ENCODE measurements at regions not wholly inside any gene's neighbourhood (a gene's known extent, or its start where the extent isn't known, plus 50 kb on each side); places are given as distances from the start of the nearest gene placed in this dataset.
A peak's percentile ranks its signal among the peaks of the same experiment; 100 is the strongest.
"Not testable (repeated sequence)": the region's sequence is repeated elsewhere in the genome, so short reads cannot be mapped to it uniquely, and the experiment has no call there.

GRCh38 chr13:84137292-84137691 is 255.0 kb upstream of the SLITRK1 start:
- no peak for TF ChIP-seq POLR2A (IDR thresholded peaks at IDR 0.05; ENCODE audit: low read depth, low read length)
- DNase-seq (ENCODE audit: insufficient read length, low spot score): no peak
- no peak for FAIRE-seq

GRCh38 chr13:84136582-84136981 is 254.3 kb upstream of the SLITRK1 start:
- FAIRE-seq (no peak), DNase-seq (ENCODE audit: insufficient read length, low spot score) (no peak)
- TF ChIP-seq POLR2A (IDR thresholded peaks at IDR 0.05; ENCODE audit: low read depth, low read length): no peak

GRCh38 chr13:84132491-84132890 is 250.2 kb upstream of the SLITRK1 start:
- FAIRE-seq (no peak), DNase-seq (ENCODE audit: insufficient read length, low spot score) (no peak)
- no peak for TF ChIP-seq POLR2A (IDR thresholded peaks at IDR 0.05; ENCODE audit: low read depth, low read length)

GRCh38 chr13:84131249-84131648 is 249.0 kb upstream of the SLITRK1 start:
- no peak for DNase-seq (ENCODE audit: insufficient read length, low spot score)
- no peak for FAIRE-seq
- TF ChIP-seq POLR2A (IDR thresholded peaks at IDR 0.05; ENCODE audit: low read depth, low read length): no peak

- no peak for DNase-seq (ENCODE audit: insufficient read length, low spot score)
- no peak for TF ChIP-seq POLR2A (IDR thresholded peaks at IDR 0.05; ENCODE audit: low read depth, low read length)
- no peak for FAIRE-seq
Measured at GRCh38 chr13:84130495-84131114, 248.3 kb upstream of the SLITRK1 start.

GRCh38 chr13:84129966-84130365 is 247.7 kb upstream of the SLITRK1 start:
- FAIRE-seq: no peak
- TF ChIP-seq POLR2A (IDR thresholded peaks at IDR 0.05; ENCODE audit: low read depth, low read length): no peak
- DNase-seq (ENCODE audit: insufficient read length, low spot score): no peak

- DNase-seq (ENCODE audit: insufficient read length, low spot score): no peak
- FAIRE-seq: no peak
- TF ChIP-seq POLR2A (IDR thresholded peaks at IDR 0.05; ENCODE audit: low read depth, low read length): no peak
Measured at GRCh38 chr13:84127597-84128128, 245.4 kb upstream of the SLITRK1 start.

GRCh38 chr13:84126671-84127171 is 244.4 kb upstream of the SLITRK1 start:
- FAIRE-seq (no peak), DNase-seq (ENCODE audit: insufficient read length, low spot score) (no peak)
- TF ChIP-seq POLR2A (IDR thresholded peaks at IDR 0.05; ENCODE audit: low read depth, low read length): no peak

- TF ChIP-seq POLR2A (IDR thresholded peaks at IDR 0.05; ENCODE audit: low read depth, low read length): no peak
- DNase-seq (ENCODE audit: insufficient read length, low spot score) (no peak), FAIRE-seq (no peak)
Measured at GRCh38 chr13:84121456-84121855, 239.2 kb upstream of the SLITRK1 start.

- FAIRE-seq (no peak), DNase-seq (ENCODE audit: insufficient read length, low spot score) (no peak)
- TF ChIP-seq POLR2A (IDR thresholded peaks at IDR 0.05; ENCODE audit: low read depth, low read length): no peak
Measured at GRCh38 chr13:84118839-84119409, 236.7 kb upstream of the SLITRK1 start.

- TF ChIP-seq POLR2A (IDR thresholded peaks at IDR 0.05; ENCODE audit: low read depth, low read length): no peak
- DNase-seq (ENCODE audit: insufficient read length, low spot score) (no peak), FAIRE-seq (no peak)
Measured at GRCh38 chr13:84098273-84098672, 216.0 kb upstream of the SLITRK1 start.

- no peak for FAIRE-seq
- TF ChIP-seq POLR2A (IDR thresholded peaks at IDR 0.05; ENCODE audit: low read depth, low read length): no peak
- no peak for DNase-seq (ENCODE audit: insufficient read length, low spot score)
Measured at GRCh38 chr13:84097148-84097547, 214.9 kb upstream of the SLITRK1 start.

- no peak for TF ChIP-seq POLR2A (IDR thresholded peaks at IDR 0.05; ENCODE audit: low read depth, low read length)
- no peak for DNase-seq (ENCODE audit: insufficient read length, low spot score)
- FAIRE-seq: no peak
Measured at GRCh38 chr13:84096216-84096615, 213.9 kb upstream of the SLITRK1 start.

- peak; percentile 33 for FAIRE-seq
- no peak for TF ChIP-seq POLR2A (IDR thresholded peaks at IDR 0.05; ENCODE audit: low read depth, low read length)
- DNase-seq (ENCODE audit: insufficient read length, low spot score): no peak
Measured at GRCh38 chr13:84088996-84089395, 206.7 kb upstream of the SLITRK1 start.

GRCh38 chr13:84086847-84087162 is 204.5 kb upstream of the SLITRK1 start:
- no peak for TF ChIP-seq POLR2A (IDR thresholded peaks at IDR 0.05; ENCODE audit: low read depth, low read length)
- DNase-seq (ENCODE audit: insufficient read length, low spot score): no peak
- no peak for FAIRE-seq

GRCh38 chr13:84086098-84086846 is 204.0 kb upstream of the SLITRK1 start:
- not testable (repeated sequence) for DNase-seq (ENCODE audit: insufficient read length, low spot score); FAIRE-seq
